ENCODE measurements at regions not wholly inside any gene's neighbourhood (a gene's known extent, or its start where the extent isn't known, plus 50 kb on each side); places are given as distances from the start of the nearest gene placed in this dataset.
A peak's percentile ranks its signal among the peaks of the same experiment; 100 is the strongest.

GRCh38 chr10:124250506-124250905 is 157.1 kb upstream of the CHST15 start:
- Mint-ChIP-seq H3K9me3 (ENCODE audit: unreplicated experiment) (peaks cover 2% of the 10 kb centered on the region), H3K27me3 (ENCODE audit: unreplicated experiment) (peaks cover 5% of the 10 kb centered on the region), H3K36me3 (ENCODE audit: unreplicated experiment) (peaks cover 6% of the 10 kb centered on the region), H3K4me3 (ENCODE audit: unreplicated experiment) (no peak overlapping the region), H3K4me1 (ENCODE audit: low read depth, unreplicated experiment) (peaks cover 9% of the 10 kb centered on the region), H3K27ac (ENCODE audit: unreplicated experiment) (peak overlapping the region; percentile 48)
- TF ChIP-seq CTCF (IDR thresholded peaks at IDR 0.05; ENCODE audit: partially characterized antibody, unreplicated experiment): no peak
- DNase-seq: no peak

- TF ChIP-seq CTCF (IDR thresholded peaks at IDR 0.05; ENCODE audit: partially characterized antibody, unreplicated experiment): no peak
- Mint-ChIP-seq H3K36me3 (ENCODE audit: unreplicated experiment) (peaks cover under 1% of the 10 kb centered on the region), H3K4me1 (ENCODE audit: low read depth, unreplicated experiment) (peaks cover 9% of the 10 kb centered on the region), H3K4me3 (ENCODE audit: unreplicated experiment) (no peak overlapping the region), H3K9me3 (ENCODE audit: unreplicated experiment) (peaks cover 2% of the 10 kb centered on the region), H3K27ac (ENCODE audit: unreplicated experiment) (peak overlapping the region; percentile 48), H3K27me3 (ENCODE audit: unreplicated experiment) (peaks cover 5% of the 10 kb centered on the region)
- DNase-seq: no peak
Observed at GRCh38 chr10:124249812-124250432, 156.5 kb upstream of the CHST15 start.

GRCh38 chr10:124249196-124249595 is 155.8 kb upstream of the CHST15 start:
- TF ChIP-seq CTCF (IDR thresholded peaks at IDR 0.05; ENCODE audit: partially characterized antibody, unreplicated experiment): no peak
- no peak overlapping the region for H3K27ac Mint-ChIP-seq (ENCODE audit: unreplicated experiment)
- H3K4me3 Mint-ChIP-seq (ENCODE audit: unreplicated experiment): no peak overlapping the region
- H3K4me1 Mint-ChIP-seq (ENCODE audit: low read depth, unreplicated experiment): peaks cover 9% of the 10 kb centered on the region
- H3K36me3 Mint-ChIP-seq (ENCODE audit: unreplicated experiment): no peaks in the 10 kb centered on the region
- peaks cover 2% of the 10 kb centered on the region for H3K9me3 Mint-ChIP-seq (ENCODE audit: unreplicated experiment)
- peaks cover 5% of the 10 kb centered on the region for H3K27me3 Mint-ChIP-seq (ENCODE audit: unreplicated experiment)
- DNase-seq: no peak

GRCh38 chr10:124248056-124249045 is 155.0 kb upstream of the CHST15 start:
- Mint-ChIP-seq H3K4me1 (ENCODE audit: low read depth, unreplicated experiment) (peaks cover 11% of the 10 kb centered on the region), H3K4me3 (ENCODE audit: unreplicated experiment) (no peak overlapping the region), H3K27me3 (ENCODE audit: unreplicated experiment) (peaks cover 7% of the 10 kb centered on the region), H3K27ac (ENCODE audit: unreplicated experiment) (no peak overlapping the region), H3K36me3 (ENCODE audit: unreplicated experiment) (no peaks in the 10 kb centered on the region), H3K9me3 (ENCODE audit: unreplicated experiment) (peaks cover 2% of the 10 kb centered on the region)
- DNase-seq: no peak
- no peak for TF ChIP-seq CTCF (IDR thresholded peaks at IDR 0.05; ENCODE audit: partially characterized antibody, unreplicated experiment)
